CD4-positive, alpha-beta T cell treated with Interleukin-1 beta for 1 hour (primary cell): ENCODE measurements at regions not wholly inside any gene's neighbourhood (a gene's known extent, or its start where the extent isn't known, plus 50 kb on each side); places are given as distances from the start of the nearest gene placed in this dataset.
A peak's percentile ranks its signal among the peaks of the same experiment; 100 is the strongest.

Source experiments
- DNase-seq, 2 donors: peaks; one replicate each; pipeline ENCODE4 v3.0.0-alpha.2; 2020 to 2022

GRCh38 chr12:90301561-90302133 is 593.0 kb upstream of the ATP2B1 start:
- no peak for DNase-seq

- DNase-seq: no peak
Observed at GRCh38 chr12:90301095-90301494, 592.5 kb upstream of the ATP2B1 start.

GRCh38 chr12:90299666-90300065 is 591.0 kb upstream of the ATP2B1 start:
- DNase-seq: no peak

- peak in 1 of 2 donors; percentile 32 for DNase-seq
Observed at GRCh38 chr12:90299121-90299520, 590.5 kb upstream of the ATP2B1 start.

- DNase-seq: no peak
Observed at GRCh38 chr12:90298289-90298948, 589.8 kb upstream of the ATP2B1 start.

- DNase-seq: no peak
Observed at GRCh38 chr12:90295858-90296257, 587.2 kb upstream of the ATP2B1 start.

GRCh38 chr12:90292183-90292582 is 583.5 kb upstream of the ATP2B1 start:
- DNase-seq: no peak

- no peak for DNase-seq
Observed at GRCh38 chr12:90290980-90291975, 582.6 kb upstream of the ATP2B1 start.

GRCh38 chr12:90287585-90287984 is 578.9 kb upstream of the ATP2B1 start:
- no peak for DNase-seq

- DNase-seq: no peak
Observed at GRCh38 chr12:90281154-90281868, 572.7 kb upstream of the ATP2B1 start.

GRCh38 chr12:90280564-90281058 is 572.0 kb upstream of the ATP2B1 start:
- DNase-seq: no peak

GRCh38 chr12:90280033-90280432 is 571.4 kb upstream of the ATP2B1 start:
- no peak for DNase-seq

- DNase-seq: no peak
Observed at GRCh38 chr12:90275088-90275487, 566.5 kb upstream of the ATP2B1 start.

- DNase-seq: no peak
Observed at GRCh38 chr12:90274407-90274806, 565.8 kb upstream of the ATP2B1 start.

GRCh38 chr12:90268574-90268973 is 559.9 kb upstream of the ATP2B1 start:
- DNase-seq: no peak

GRCh38 chr12:90262251-90262650 is 553.6 kb upstream of the ATP2B1 start:
- no peak for DNase-seq

GRCh38 chr12:90261283-90261682 is 552.6 kb upstream of the ATP2B1 start:
- no peak for DNase-seq

GRCh38 chr12:90260136-90260535 is 551.5 kb upstream of the ATP2B1 start:
- DNase-seq: no peak

- DNase-seq: no peak
Observed at GRCh38 chr12:90257927-90258624, 549.4 kb upstream of the ATP2B1 start.

- DNase-seq: no peak
Observed at GRCh38 chr12:90254796-90255195, 546.2 kb upstream of the ATP2B1 start.

- DNase-seq: peak; percentile 45 to 77
Observed at GRCh38 chr12:90253674-90254181, 545.1 kb upstream of the ATP2B1 start.

- DNase-seq: no peak
Observed at GRCh38 chr12:90253136-90253535, 544.5 kb upstream of the ATP2B1 start.
